GM03348 (cell line): ENCODE measurements at regions not wholly inside any gene's neighbourhood (a gene's known extent, or its start where the extent isn't known, plus 50 kb on each side); places are given as distances from the start of the nearest gene placed in this dataset.

Source experiments
- DNase-seq: peaks from one replicate; pipeline ENCODE4 v3.0.0; 2012; ENCODE audit warnings: low spot score

- no peak for DNase-seq
Observed at GRCh38 chr11:26777372-26777808, 55.5 kb upstream of the SLC5A12 start.

GRCh38 chr11:26778000-26778757 is 56.3 kb upstream of the SLC5A12 start:
- DNase-seq, result peak; percentile 57

- no peak for DNase-seq
Observed at GRCh38 chr11:26779074-26779865, 57.4 kb upstream of the SLC5A12 start.

GRCh38 chr11:26780376-26781085 is 58.7 kb upstream of the SLC5A12 start:
- DNase-seq, result no peak

- DNase-seq, result no peak
Observed at GRCh38 chr11:26782220-26782965, 60.5 kb upstream of the SLC5A12 start.

GRCh38 chr11:26783997-26784396 is 62.1 kb upstream of the SLC5A12 start:
- no peak for DNase-seq

- DNase-seq, result no peak
Observed at GRCh38 chr11:26790738-26791137, 68.9 kb upstream of the SLC5A12 start.

GRCh38 chr11:26792941-26793340 is 71.1 kb upstream of the SLC5A12 start:
- no peak for DNase-seq

GRCh38 chr11:26793487-26793886 is 71.6 kb upstream of the SLC5A12 start:
- no peak for DNase-seq

- no peak for DNase-seq
Observed at GRCh38 chr11:26801601-26802000, 79.7 kb upstream of the SLC5A12 start.

- DNase-seq, result no peak
Observed at GRCh38 chr11:26805001-26805400, 83.1 kb upstream of the SLC5A12 start.

GRCh38 chr11:26806219-26806618 is 84.4 kb upstream of the SLC5A12 start:
- peak; percentile 20 for DNase-seq

GRCh38 chr11:26820739-26821138 is 98.9 kb upstream of the SLC5A12 start:
- peak; percentile 78 for DNase-seq

- DNase-seq, result no peak
Observed at GRCh38 chr11:26823963-26824362, 102.1 kb upstream of the SLC5A12 start.

- DNase-seq, result no peak
Observed at GRCh38 chr11:26827567-26828081, 105.8 kb upstream of the SLC5A12 start.

- no peak for DNase-seq
Observed at GRCh38 chr11:26828288-26828687, 106.4 kb upstream of the SLC5A12 start.

- DNase-seq, result no peak
Observed at GRCh38 chr11:26830218-26830617, 108.4 kb upstream of the SLC5A12 start.

GRCh38 chr11:26830757-26831156 is 108.9 kb upstream of the SLC5A12 start:
- DNase-seq, result no peak

- DNase-seq, result no peak
Observed at GRCh38 chr11:26834601-26835000, 112.7 kb upstream of the SLC5A12 start.

- DNase-seq, result no peak
Observed at GRCh38 chr11:26835611-26836010, 113.8 kb upstream of the SLC5A12 start.

- DNase-seq, result no peak
Observed at GRCh38 chr11:26837154-26837553, 115.3 kb upstream of the SLC5A12 start.
